ENCODE measurements at regions not wholly inside any gene's neighbourhood (a gene's known extent, or its start where the extent isn't known, plus 50 kb on each side); places are given as distances from the start of the nearest gene placed in this dataset.

DNA sequence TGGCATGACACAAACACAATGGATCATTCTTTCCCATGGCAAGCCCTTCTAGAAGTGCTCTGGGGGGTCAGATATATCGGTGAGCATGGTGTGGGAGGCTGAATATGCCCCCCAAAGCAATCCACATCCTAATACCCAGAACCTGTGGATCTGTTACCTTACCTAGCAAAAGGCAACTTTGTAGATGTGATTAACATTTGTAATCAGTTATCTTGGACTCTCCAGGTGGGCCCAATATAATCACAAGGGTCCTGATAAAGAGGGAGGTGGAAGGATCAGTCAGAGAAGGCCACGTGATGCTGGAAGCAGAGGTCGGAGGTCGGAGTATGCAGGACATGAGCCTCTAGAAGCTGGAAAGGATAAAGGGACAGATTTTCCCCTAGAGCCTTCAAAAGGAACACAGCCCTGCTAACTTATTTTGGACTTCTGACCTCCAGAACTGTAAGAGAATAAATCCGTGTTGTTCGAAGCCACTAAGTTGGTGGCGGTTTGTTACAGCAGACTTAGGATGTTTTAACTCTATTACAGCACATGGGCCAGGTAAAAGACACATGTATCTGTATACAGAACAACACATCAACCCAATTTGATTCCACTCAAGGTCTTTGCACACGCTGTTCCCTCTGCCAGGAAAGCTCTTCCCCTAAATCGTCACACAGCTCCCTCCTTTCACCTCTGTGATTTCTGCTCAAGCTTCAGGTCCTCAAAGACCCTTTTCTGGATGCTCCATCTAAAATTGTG lies 115.3 kb downstream of the NOG start:
- no peak for TF ChIP-seq POLR2AphosphoS5 (IDR thresholded peaks at IDR 0.05; ENCODE audit: low read depth, low read length)
- no peak for TF ChIP-seq REST (IDR thresholded peaks at IDR 0.05; ENCODE audit: insufficient read depth in 1 of 2, low read depth in 2 of 2, low read length in 1 of 2)
- TF ChIP-seq, protein P1, sequence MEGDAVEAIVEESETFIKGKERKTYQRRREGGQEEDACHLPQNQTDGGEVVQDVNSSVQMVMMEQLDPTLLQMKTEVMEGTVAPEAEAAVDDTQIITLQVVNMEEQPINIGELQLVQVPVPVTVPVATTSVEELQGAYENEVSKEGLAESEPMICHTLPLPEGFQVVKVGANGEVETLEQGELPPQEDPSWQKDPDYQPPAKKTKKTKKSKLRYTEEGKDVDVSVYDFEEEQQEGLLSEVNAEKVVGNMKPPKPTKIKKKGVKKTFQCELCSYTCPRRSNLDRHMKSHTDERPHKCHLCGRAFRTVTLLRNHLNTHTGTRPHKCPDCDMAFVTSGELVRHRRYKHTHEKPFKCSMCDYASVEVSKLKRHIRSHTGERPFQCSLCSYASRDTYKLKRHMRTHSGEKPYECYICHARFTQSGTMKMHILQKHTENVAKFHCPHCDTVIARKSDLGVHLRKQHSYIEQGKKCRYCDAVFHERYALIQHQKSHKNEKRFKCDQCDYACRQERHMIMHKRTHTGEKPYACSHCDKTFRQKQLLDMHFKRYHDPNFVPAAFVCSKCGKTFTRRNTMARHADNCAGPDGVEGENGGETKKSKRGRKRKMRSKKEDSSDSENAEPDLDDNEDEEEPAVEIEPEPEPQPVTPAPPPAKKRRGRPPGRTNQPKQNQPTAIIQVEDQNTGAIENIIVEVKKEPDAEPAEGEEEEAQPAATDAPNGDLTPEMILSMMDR (IDR thresholded peaks at IDR 0.05): no peak
- no peak for TF ChIP-seq TCF7L2 (IDR thresholded peaks at IDR 0.05; ENCODE audit: low read depth, low read length)
- no peak for TF ChIP-seq SIN3A (IDR thresholded peaks at IDR 0.05; ENCODE audit: borderline replicate concordance, insufficient read depth, low read depth, low read length)
- CTCF ChIA-PET: no interaction called here
- H3K36me3 ChIP-seq (ENCODE audit: control insufficient read depth, insufficient read depth, low read length): no peaks in the 10 kb centered on the region
- DNase-seq (ENCODE audit: low read depth, low spot score): no peak
- H3K9me3 ChIP-seq (ENCODE audit: control insufficient read depth, insufficient read depth, low read depth, low read length): no peaks in the 10 kb centered on the region
- intact Hi-C loops (cut with micrococcal nuclease; ENCODE audit: unreplicated experiment) (no loop called here), in situ Hi-C loops (cut with HindIII; ENCODE audit: low pct_unique_long_range_greater_than_20kb, low sequenced_read_pairs) (no loop called here)
- BruUV-seq (replicated peaks): no TSS peak
- ATAC-seq: no peak
- H3K4me3 ChIP-seq (ENCODE audit: low read depth in 2 of 2, low read length in 2 of 2): no peak overlapping the region
- no peaks in the 10 kb centered on the region for H3K27me3 ChIP-seq (ENCODE audit: control insufficient read depth, insufficient read depth, low read length)
- no peaks in the 10 kb centered on the region for H3K4me1 ChIP-seq (ENCODE audit: control insufficient read depth, insufficient read depth, low read length)
- POLR2A ChIA-PET: no interaction called here
- H3K27ac ChIP-seq (ENCODE audit: low read length): no peak overlapping the region

DNA sequence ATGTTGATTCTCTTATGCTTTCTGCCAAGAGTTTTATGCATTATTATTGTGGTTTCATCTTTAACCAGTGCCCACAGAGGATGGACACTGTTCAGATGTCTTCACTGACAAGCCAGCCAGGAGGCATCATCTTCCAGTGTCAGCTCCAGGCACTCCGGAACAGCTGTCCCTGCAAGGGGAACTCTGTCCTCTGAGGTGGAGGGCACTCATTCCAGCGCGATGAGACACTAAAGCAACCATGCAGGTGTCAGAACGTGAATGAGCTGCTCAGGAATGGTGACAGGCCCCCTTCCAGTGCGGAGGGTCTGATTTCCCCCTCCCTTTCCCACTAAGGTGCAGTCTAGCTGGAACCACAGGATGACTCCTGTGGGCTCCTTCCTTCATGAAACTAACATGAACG lies 117.5 kb downstream of the NOG start:
- H3K27ac ChIP-seq (ENCODE audit: low read length): no peak overlapping the region
- no peaks in the 10 kb centered on the region for H3K27me3 ChIP-seq (ENCODE audit: control insufficient read depth, insufficient read depth, low read length)
- no TSS peak for BruUV-seq (replicated peaks)
- DNase-seq (ENCODE audit: low read depth, low spot score): no peak
- in situ Hi-C loops (cut with HindIII; ENCODE audit: low pct_unique_long_range_greater_than_20kb, low sequenced_read_pairs) (no loop called here), intact Hi-C loops (cut with micrococcal nuclease; ENCODE audit: unreplicated experiment) (no loop called here)
- no peaks in the 10 kb centered on the region; the same call in 1 of the 2 replicates for H3K4me1 ChIP-seq (ENCODE audit: control insufficient read depth, insufficient read depth, low read length)
- no peaks in the 10 kb centered on the region for H3K36me3 ChIP-seq (ENCODE audit: control insufficient read depth, insufficient read depth, low read length)
- H3K9me3 ChIP-seq (ENCODE audit: control insufficient read depth, insufficient read depth, low read depth, low read length): no peaks in the 10 kb centered on the region
- no peak for TF ChIP-seq POLR2AphosphoS5 (IDR thresholded peaks at IDR 0.05; ENCODE audit: low read depth, low read length)
- TF ChIP-seq REST (IDR thresholded peaks at IDR 0.05; ENCODE audit: insufficient read depth in 1 of 2, low read depth in 2 of 2, low read length in 1 of 2): no peak
- TF ChIP-seq, protein P1 (IDR thresholded peaks at IDR 0.05): no peak
- no peak for TF ChIP-seq TCF7L2 (IDR thresholded peaks at IDR 0.05; ENCODE audit: low read depth, low read length)
- no peak for TF ChIP-seq SIN3A (IDR thresholded peaks at IDR 0.05; ENCODE audit: borderline replicate concordance, insufficient read depth, low read depth, low read length)
- ChIA-PET POLR2A (no interaction called here), CTCF (interaction anchor here (0.6 to 0.7 kb wide), 2 partner anchors 103 to 465 kb away, joined by 3 to 4 read pairs; no protein-coding TSS in a partner anchor)
- H3K4me3 ChIP-seq (ENCODE audit: low read depth in 2 of 2, low read length in 2 of 2): no peak overlapping the region
- ATAC-seq: peak; percentile 31

Measured in Panc1 (cell line).